NCI-H69 (cell line): ENCODE measurements at regions not wholly inside any gene's neighbourhood (a gene's known extent, or its start where the extent isn't known, plus 50 kb on each side); places are given as distances from the start of the nearest gene placed in this dataset.

Source experiments
- DNase-seq: peaks from one replicate; lab custom pipeline; 2025; lab: John Stamatoyannopoulos, UW

DNA sequence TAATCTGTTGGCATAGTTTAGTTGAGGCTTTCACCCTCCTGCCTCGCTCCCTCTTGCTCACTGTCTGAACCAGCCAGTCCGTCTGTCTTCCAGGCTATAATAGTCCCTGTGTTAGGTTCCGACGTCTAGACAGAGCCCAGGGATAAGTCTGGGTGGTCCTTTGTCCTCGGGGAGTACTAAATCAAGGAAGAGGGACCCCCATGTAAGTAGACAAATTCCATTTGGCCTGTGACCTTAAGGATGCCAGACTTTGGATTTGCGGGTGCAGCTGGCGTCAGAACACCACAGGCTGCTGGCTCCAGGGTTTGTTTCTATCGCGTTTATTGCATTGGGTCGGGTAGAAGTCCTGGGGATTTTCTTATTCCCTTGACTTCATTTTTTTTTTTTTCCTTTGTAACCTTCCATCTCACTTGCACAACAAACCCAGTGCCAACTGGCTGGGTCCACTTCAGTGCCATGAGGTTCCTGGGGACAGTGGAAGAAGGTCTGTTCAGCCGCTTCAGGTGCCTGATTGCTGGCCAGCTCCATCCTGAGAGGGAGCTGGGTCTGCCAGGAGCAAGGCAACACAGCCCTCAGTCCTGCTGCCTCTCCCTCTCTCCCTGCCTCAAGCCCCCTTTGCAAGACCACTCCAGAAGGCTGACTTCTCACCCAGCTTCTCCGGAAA lies 95.4 kb upstream of the KLHL25 start:
- DNase-seq = no peak

DNA sequence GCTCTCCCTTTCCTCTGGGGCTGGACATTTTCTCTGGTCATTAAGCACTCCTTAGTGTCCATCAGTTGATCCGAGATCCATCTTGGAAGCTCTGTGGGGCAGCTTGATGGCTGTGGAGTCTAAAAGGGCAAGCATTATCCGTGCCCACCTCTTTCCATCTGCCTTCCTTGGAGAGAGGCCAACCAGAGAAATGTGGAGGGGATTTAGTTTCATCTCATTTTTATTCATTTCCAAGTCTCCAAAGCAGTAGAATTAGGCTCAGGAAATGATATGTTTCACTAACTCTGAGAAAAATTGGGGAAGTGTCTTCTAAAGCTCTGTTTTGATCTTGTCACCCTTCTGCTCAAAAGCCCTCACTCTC lies 95.9 kb upstream of the KLHL25 start:
- DNase-seq = no peak

DNA sequence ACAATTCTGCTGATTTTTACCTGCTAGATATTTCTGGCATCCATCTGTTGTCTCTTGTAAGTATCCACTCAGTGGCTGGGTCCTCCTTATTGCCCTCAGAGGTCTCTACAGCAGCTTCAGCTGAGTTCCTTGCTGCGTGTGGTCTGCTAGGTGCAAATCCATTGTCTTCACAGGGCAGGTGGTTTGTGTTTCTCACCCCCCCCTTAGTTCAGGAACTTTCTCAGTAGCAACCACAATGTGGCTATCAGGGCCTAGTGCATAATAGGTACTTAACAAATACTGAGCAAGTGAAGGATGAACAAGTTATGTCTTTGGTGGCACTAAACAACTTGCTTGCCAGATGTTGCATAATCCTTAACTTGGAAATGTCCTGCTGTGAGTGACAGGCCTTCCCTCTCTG lies 96.7 kb upstream of the KLHL25 start:
- DNase-seq = no peak

DNA sequence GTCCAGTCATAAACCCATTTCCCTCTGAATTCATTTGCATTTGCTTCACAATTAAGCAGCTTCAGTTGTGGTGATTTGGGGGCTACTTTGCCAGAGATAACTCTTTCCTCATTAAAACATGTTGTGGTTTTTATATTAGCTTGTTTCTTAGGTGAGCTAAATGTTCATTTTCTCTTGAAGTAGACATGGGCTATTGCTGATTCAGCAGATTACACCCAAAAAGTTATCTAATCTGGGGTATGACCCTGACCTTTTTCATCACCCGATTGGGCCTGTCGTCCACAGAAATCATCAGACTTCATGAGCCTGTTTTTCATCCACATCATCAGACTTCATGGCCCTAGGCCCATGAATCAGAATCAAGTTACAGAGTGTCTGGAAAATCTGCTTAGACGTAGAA lies 97.5 kb upstream of the KLHL25 start:
- DNase-seq = no peak

DNA sequence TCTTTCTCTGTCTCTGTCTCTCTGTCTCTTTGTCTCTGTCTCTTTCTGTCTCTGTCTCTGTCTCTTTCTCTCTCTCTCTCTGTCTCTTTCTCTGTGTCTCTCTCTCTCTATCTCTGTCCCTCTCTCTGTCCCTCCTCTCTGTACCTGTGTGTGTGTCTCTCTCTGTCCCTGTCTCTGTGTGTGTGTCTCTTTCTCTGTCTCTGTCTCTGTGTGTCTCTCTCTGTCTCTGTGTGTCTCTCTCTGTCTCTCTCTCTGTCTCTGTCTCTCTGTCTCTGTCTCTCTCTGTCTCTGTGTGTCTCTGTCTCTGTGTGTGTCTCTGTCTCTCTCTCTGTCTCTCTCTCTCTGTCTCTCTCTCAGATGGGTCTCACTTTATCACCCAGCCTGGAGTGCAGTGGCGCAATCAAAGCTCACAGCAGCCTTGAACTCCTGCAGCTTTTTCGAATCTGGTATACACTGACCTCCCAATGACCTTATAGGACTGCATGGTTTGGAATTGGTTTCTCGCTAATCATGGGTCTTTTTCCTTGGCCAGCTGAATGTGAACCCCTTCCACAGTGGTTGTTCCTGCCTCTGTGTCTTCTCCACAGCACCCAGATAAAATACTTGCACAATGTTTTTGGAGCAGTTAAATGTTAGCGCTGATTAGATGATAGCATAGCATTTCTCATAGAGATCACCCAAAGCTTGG lies 102.6 kb upstream of the KLHL25 start:
- DNase-seq = no peak

DNA sequence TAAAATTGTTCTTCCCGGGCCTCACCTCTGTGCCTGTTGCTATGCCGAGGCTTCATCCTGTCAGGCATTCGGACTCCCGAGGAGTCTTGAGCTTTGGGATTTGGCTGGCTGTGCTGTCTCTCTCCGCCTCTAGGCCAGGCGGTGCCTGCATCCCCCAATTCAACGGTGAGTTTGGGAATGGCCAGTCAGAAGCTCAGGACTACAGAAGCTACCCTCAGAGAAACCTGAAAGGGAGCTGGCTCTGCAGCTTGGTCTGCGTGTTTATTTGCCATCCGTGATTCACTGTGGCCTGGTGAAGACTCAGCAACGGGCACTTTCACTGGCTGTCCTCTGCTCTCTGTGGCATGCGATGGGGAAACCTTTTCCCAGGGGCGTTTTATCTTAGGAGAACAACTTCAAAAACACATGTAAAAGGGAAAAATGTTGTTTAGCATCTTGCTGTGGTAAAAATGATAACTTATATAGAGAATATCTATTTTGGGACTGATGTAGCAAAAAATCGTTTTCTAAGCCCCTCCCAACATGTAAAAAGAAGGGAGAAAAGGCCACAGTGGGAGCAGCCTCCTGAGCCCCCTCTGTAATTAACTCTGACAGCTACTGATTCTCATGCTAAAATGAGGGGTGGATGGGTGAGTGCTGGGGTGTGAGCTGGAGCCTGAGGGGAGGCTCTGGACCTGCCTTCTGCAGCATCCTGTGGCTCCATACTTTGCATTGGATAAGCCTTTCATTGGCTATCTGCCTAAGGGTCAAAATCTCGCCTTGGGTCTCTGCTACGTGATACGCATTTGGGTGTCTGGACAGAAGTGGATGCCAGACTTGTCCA lies 103.4 kb upstream of the KLHL25 start:
- no peak for DNase-seq

DNA sequence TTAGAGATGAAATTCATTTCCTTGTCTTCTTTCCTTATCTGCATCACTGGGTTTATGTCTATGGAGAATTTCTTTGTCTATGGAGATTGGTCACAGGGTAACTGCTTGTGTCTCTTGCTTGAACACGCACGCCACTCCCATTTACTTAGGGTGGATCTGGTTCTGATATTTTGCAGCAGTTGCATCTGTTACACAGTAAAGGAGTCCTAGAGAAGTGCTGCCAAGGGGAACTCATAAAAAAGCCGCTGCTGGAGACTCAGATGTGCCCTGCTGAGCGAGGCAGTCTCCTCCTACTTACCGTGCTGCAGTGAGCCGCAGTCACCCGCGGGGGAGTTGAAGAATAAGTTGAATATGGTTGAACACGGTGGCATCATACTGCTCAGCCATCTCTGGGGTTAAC lies 105.2 kb upstream of the KLHL25 start:
- no peak for DNase-seq

DNA sequence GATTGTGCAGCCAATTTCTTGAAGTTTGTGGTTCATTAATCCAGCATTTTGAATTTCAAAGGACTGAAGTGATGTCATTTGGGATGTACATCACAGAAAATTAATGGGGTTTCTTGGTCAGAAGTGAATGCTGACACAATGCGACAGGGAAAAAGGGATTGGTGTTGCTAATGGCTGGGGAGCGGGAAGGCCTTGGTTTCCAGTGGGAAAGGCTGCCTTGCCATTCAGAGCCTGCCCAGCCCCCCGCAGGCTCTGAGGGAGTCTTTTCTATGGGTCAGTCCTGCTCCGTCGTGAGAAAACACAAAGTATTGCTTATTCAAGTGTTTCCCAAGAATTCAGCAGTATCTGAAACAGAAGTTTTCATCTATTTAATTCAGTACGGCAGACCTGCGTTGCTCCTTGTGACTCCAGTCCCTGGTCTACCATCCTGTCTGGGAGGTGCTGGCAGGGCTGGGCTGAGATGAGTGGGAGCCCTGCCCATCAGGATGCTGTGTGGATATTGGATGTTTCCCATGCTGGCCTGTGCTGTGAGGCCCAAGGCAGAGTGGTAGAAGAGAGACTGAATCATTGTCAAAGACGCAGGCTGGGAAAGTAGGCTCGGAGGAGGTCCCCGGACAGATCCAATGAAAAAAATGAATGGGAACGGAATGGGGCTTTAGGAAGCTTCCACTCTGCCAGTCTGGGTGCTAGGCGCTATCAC lies 111.2 kb upstream of the KLHL25 start:
- no peak for DNase-seq

DNA sequence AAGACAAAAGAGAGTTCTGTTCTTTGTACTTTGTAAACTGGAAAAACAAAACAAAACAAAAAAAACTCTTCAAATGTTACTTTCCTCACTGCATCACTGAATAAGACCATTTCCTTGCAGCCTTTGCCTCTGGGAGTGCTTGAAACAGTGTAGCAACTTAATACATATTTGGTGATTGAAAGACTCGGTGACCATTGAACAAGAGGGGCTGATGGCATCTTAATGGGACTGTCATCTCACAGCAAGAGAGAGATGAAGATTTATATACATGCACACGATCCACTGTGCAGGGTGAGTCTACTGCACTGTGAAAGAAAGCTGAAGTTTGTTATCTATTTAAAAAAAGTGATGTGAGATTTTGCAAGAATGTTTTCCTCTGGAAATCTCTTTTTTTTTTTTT lies 111.9 kb upstream of the KLHL25 start:
- DNase-seq = no peak

DNA sequence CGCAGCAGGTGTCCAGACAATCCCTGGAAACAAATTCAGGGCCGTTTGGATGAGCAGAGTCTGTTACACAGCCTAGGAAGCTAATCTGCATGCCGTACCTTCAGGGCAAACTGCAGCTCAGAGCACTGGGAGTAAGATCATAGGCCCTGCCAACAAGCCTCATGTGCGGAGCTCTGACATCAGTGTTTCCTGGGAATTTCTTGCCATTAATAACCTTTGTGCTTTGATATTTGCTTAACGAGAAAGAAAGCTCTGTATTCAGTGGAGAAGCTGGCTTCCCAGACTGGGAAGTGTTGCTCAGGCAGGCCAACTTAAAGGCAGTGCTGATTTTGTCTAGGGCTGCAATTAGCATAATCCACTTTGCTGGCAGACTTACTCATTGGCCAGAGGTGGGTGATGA lies 116.1 kb upstream of the KLHL25 start:
- no peak for DNase-seq

DNA sequence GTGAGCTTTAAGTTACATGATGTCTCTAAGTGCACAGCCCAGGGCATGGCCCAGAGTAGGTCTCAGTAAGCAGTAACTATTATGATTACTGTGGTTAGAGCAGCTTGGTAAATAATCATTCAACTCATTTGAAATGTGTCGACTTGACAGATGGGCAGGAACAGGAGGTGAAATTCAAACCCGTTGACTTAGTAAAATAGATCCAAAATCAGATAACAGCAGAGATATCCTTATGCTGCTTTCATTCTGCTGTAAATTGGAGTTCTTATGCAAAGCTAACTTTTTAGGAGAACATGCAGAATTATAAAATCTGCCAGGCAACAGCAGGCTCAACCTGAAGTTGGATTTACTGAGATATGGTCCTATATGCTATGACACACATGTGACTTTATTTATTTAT lies 118.7 kb upstream of the KLHL25 start:
- DNase-seq = no peak

DNA sequence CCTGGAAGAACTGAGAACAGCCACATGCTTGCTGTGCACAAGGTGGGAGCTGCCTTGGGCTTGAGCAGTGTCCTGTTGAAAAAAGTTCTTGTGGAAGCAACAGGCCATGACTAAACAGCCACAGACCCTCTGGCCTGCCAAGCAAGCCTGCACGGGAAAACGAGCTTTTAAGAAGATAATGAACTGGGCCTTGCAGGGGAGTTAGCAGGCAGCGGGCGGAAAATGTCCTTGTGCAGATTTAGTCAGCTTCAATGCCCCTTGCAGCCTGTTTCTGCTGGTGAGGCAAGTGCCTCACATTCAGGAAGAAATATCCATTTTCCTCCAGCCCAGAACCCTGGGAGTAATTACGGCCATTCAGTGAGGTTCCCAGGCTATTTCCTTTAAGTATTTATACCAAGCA lies 126.2 kb upstream of the KLHL25 start:
- no peak for DNase-seq

DNA sequence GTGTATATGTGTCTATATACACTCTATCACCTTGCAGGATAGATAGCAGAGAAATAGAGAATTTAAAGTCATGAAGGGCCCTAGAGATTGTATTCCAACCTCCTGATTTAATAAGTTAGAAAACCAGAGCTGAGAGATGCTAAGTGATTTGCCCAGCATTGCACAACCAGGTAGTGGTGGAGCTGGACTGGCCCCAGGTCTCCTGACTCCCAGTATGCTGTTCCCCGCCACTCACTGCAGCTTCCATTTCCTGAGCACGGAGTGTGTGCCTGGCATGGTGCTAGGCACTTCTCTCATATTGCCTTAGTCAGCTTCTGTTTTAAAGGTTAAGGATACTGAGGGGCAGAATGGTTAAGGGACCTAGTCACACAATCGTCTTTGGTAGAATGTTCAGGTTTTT lies 129.4 kb upstream of the KLHL25 start:
- DNase-seq = no peak

DNA sequence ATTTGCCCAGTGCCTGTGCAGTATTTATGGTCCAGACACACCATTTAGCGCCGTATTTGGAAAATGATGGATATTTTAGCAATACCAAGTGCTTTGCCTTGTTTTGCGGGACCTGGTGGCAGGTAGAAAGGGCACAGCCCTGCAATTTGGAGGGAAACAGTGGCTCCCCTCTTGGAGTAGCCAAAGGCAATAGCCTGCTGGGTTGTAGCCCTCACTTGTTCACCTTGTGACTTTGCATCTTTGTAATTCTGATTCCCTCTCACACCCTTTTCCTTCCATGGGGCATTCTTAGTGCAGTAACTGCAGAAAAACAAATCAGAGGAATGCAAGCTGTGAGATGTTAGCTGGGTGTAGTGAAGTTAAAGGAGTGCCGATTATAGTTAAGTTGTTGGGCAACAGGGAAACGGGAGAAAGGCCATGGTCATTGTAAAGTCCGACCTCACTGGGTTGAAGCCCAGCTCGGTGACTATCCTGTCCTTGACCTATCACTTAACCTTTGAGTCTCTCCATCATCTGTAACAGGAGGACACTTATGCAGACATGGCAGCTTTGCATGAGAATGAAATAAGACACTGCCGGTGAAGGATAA lies 131.0 kb upstream of the KLHL25 start:
- DNase-seq = no peak

DNA sequence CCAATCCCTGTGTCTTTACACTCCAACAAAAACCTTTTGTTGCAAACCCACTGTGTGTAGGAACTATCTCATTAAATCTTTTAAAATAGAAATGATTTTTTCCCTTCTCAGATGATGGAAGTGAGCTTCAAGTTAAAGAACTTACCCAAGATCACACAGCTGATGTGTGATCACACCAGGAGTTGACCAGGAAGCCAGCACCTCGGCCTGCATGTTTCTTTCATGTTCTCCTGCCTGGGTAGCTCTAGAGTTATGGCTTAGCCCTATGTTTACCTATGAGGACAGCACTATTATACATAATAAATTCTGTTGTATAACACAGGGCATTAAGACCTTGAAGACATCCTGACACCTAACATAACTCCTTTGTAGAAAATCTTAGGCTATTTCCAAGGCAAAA lies 132.1 kb upstream of the KLHL25 start:
- DNase-seq = no peak

DNA sequence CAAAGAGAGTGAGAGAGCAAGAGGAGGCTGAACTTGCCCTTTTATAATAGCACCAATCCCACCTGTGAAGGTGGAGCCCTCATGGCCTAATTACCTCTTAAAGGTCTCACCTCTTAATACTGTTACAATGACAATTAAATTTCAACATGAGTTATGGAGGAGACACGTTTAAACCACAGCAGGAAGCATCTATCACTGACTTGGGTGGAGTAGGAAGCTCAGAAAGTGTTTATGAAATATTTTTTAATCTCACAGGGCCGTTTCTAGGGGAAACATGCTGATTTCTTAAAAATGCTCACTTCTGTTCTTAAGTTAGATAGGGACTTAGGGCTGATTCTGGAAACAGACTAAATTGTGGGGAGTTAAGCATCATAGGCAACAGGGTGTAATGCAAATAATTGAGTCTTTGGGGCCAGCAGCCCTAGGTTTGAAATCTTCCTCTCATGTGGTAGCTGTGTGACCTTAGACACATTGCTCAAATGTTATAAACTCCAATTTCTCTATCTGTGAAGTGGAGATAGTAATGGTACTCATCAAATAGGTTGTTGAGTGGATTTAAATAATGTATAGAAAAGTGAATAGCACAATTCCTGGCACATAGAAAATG lies 133.3 kb upstream of the KLHL25 start:
- no peak for DNase-seq

DNA sequence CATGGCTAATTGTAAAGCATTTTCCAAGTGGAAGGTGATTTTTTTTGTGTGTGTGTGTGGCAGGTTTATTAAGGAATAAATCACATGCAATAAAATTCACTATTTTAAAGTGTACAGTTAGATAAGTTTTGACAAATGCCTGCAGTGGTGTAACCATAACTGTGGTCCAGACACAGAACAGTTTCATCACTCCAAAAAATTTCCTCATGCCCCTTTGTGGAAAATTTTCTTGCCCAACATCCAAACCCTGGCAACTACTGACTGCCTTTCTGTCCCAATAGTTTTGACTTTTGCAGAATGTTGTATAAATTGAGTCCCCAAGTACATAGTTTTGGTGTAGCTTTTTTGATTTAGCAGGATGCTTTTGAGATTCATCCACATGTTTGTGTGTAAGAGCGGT lies 135.1 kb upstream of the KLHL25 start:
- no peak for DNase-seq

DNA sequence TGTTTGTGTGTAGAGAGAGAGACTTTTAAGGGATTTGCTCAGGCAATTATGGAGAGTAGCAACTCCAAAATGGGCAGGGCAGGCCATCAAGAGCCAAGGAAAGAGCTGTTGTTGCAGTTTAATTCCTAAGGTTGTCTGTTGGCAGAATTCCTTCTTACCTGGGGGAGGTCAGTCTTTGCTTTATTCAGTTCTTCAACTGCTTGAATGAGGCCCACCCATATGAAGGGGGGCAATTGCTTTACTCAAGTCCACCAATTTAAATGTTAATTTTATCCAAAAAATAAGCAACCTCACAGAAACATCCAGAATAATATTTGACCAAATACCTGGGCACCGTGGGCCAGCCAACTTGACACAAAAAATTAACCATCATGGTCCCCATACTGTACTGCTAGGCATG lies 137.7 kb upstream of the KLHL25 start:
- DNase-seq = no peak

DNA sequence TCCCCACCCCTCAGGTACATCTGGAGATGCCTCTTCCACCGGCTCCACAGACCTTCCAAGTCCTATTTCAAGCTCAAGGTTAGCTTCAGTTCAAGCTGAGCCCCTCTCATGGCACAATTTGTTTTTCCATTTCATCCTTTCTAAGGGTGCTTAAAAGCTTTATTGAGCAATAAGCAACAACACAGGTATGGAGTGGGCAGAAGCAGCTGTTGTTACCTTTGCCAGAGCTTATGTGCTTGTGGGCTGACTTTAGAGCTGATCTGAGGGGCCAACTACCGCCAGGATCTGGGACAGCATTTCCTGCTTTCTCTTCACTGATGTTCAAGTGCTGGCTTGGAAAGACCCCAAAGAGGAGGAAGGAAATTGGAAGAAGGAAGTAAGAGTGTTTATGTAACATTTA lies 140.0 kb upstream of the KLHL25 start:
- DNase-seq = no peak

DNA sequence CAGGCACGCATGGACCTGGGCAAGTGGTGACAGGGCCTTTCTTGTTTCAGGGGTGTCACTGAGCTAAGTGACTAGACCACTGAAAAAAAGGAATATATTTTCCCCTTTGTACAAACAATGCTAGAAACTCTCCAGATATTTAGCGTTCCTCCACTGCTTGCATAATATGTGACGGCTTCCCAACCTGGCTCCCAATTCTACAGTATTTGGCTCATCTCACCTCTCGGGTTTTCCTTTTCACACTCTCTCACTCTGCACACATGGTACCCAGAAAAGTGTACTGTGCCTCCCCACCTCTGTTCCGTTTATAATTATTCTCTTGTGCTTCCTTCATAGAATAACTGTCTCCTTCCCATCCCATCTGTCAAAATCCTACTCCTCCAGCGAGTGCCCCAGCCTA lies 140.5 kb upstream of the KLHL25 start:
- no peak for DNase-seq

DNA sequence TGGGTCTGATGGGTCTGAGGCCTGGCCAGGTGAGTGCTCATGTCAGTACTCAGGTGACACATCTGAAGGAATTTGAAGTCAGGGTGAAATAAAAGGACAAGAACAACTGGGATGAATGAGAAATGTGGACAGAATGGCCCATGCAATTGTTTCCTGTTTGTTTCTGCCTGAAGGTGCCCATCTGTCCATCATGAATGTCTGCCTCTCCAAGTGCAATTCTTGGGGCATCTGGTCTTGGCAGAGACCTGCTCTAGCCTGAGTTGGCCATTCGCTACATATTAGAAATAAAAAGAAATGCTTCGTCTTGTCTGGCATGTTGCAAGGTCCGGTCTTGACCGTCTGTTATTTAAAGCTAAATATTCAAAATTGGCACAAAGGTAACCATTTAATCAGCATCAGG lies 142.0 kb upstream of the AGBL1 start:
- no peak for DNase-seq
